GM21515 (cell line): ENCODE measurements at regions not wholly inside any gene's neighbourhood (a gene's known extent, or its start where the extent isn't known, plus 50 kb on each side); places are given as distances from the start of the nearest gene placed in this dataset.
"Not testable (repeated sequence)": the region's sequence is repeated elsewhere in the genome, so short reads cannot be mapped to it uniquely, and the experiment has no call there.

ENCODE experiments used
- ATAC-seq: cut with Tn5 transposase; IDR thresholded peaks from one replicate; pipeline ENCODE4 v1.9.1; 2021; ENCODE audit not compliant: unreplicated experiment

DNA sequence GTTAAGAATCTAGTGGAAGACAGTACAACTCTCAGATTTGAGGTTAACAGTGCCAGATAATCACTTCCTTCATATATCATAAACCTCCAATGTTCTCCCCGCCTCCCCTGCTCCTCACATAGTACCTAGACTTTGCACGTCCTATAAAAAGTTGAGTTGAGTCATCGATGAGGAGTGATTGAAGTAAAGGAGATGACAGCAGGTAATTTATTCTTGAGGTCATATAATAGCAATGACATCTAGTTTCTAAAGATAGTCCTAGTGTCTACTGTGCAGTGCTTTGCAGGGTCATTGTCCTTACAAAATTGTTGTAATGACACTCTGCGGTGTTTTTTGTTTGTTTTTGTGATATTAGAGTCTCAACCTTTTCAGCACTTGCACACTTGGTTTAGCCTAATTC is 510.5 kb upstream of the LRFN5 start:
- no peak for ATAC-seq

DNA sequence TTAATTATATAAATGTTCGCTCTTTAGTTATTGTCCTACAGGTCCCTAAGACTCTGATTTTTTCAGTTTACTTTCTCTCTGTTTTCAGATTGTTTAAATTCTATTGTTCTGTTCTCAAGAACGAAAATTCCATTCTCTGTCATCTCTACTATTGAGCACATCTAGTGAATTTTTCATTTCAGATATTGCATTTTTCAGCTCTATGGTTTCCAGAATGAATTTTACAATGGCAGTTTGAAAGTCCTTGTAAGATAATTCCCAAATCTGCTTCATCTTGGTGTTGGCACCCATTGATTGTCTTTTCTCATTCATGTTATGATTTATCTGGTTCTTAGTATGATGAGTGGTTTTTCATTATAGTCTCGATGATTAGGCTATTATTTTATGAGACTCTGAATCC is 519.6 kb upstream of the LRFN5 start:
- no peak for ATAC-seq

DNA sequence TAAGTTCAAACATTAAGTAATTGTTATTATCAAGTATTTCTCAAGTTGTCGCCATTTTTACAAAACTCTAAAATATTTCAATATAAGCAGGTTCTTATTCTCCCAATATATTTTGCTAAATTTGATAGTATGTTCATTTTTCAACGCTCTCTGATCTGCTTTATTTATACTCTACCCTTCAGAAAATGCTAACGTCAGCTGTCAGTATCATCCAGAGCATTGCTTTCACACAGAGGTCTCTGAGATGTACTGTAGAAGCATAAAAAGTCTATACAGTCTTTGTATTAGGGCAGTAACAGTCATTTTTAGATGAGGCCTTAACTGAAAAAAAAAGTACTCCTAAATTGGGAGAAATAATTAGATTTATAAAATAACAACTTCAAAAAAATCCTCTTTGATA is 533.1 kb upstream of the LRFN5 start:
- ATAC-seq, result no peak

- no peak for ATAC-seq
These were observed 533.9 kb upstream of the LRFN5 start for GRCh38 chr14:41072776-41073175.

DNA sequence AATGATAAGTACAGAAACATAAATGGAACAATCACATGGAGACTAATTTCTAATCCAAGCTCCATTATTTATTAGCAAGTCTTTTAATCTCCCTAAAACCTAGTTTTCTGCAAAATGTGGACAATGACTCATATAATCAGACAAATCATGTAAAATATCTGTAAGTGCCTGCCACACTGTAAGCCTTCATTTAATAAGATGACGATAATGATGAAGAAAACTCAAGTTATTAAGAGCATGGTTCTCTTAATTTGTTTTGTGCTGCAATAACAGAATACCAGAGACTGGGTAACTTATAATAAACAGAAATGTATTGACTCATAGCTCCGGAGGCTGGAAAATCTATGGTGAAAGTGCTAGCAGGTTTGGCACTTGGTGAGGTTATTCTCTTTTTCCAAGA is 535.3 kb upstream of the LRFN5 start:
- ATAC-seq, result no peak

DNA sequence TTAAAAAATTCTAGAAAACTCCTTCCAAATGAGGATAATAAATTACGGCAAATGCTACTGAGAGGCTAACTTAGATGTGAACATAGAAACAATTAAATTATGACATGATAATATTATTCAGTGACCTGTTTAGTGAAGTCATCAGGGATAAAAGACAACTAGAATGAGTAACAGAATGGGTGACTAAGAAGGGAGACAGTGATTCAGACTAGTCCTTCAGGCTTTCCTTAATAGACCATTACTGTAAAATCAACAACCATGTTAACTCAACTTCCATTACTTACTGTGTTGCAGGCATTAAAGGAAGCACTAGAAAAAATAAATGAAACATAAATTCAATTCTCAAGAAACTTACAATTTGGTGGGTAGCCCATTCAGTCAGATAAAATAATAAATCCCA is 543.9 kb upstream of the LRFN5 start:
- no peak for ATAC-seq

DNA sequence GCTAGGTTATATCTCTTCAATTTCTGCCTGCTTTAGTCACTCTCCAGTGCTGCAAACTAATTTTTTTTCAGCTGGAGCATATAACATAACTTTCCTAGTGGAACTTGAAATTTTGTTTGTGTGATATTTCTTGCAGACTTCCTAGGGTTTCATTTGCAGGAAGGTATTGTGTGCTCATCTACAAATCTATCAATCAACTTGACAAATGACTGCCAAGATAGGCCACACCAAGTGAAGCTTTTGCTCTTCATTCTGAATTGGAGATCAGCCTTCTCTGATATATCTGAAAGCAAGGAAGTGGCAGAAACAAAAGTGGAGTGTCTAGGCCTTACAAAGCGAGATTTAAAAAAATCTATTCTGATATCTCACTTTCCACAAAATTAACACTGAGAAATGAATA is 551.1 kb upstream of the LRFN5 start:
- ATAC-seq, result no peak

DNA sequence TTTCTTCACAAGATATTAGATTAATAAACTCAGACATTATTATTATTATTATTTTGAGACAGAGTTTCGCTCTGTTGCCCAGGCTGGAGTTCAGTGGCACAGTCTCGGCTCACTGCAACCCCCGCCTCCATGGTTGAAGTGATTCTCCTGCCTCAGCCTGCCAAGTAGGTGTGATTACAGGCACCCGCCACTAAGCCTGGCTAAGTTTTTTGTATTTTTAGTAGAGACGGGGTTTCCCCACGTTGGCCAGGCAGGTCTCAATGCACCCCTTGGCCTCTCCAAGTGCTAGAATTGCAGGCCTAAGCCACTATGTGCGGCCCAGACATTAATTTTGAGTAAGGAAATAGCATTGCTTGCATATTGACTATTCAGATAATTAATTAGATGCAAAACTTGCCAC is 554.9 kb upstream of the LRFN5 start:
- no peak for ATAC-seq

DNA sequence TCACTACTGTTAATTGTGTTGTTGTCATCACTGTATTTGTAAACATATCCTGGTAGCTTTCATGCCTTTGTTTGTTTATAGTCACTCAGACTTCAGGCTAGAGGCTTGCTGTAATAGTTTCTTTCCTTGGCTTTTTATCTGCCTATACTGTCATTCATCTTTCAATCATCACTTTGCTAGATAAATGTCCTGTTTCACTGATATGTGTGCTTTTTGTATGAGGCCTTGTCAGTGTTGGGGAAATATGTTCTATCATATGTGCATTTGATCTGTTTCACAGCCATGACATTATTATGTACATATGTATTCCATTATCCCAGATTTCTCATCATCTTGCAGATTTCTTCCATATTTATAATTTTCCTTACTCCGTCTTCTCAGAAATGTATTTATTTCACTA is 558.9 kb upstream of the LRFN5 start:
- no peak for ATAC-seq

DNA sequence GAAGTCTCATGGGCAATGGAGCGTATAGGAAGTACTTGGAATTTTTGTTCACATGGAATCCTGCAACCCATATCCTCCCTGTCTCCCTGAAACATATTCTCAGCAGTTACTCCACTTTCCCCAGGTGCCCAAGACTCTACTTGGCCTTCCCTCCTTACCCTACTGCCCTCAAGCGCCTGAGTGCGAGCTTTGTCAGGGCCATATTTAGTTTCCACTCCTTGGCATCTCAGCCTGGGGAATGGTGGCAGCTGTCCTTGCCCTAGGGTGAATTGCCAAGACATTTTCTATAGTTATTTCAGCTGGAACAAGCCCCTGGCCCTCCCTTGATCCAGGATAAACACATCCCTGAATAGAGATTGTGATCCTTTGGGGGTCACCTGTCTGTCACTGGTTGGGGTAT is 569.3 kb upstream of the LRFN5 start:
- ATAC-seq, result no peak

GRCh38 chr14:41034969-41035368 is 571.7 kb upstream of the LRFN5 start:
- no peak for ATAC-seq

- ATAC-seq, result no peak
These were observed 583.7 kb upstream of the LRFN5 start for GRCh38 chr14:41022932-41023331.

- ATAC-seq, result no peak
These were observed 590.5 kb upstream of the LRFN5 start for GRCh38 chr14:41016213-41016612.

- ATAC-seq, result no peak
These were observed 606.3 kb upstream of the LRFN5 start for GRCh38 chr14:41000350-41000749.

DNA sequence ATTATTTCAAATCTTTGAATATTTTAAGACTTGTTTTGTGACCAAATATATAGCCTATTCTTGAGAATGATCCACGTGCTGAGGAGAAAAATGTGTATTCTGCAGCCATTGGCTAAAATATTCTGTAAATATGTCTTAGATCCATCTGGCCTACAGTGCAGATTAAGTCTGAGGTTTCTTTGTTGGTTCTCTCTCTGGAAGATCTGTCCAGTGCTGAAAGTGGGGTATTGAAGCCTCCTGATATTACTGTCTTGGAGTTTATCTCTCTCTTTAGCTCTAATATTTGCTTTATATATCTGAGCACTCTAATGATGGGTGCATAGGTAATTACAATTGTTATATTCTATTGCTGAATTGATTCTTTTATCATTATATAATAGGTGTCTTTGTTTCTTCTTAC is 617.4 kb upstream of the LRFN5 start:
- ATAC-seq, result no peak

- ATAC-seq, result no peak
These were observed 619.2 kb upstream of the LRFN5 start for GRCh38 chr14:40987481-40987880.

DNA sequence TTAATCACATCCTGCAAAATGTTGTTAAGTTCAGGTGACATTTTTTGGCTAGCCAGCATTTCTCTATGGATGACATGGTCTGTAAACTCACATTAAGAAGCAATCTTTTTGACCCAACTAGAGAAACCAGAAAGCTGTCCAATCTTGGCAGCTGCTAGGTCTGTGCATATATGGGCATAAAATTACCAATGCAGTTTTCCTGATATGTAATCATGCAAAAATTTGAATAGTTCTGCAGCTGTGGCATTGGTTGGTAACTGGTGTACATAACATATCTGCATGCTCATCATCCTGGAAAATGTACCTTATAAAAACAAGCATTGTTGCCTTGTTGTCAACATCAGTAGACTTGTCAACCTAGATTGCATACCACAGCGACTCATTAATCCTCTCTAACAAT is 620.0 kb upstream of the LRFN5 start:
- ATAC-seq, result no peak

DNA sequence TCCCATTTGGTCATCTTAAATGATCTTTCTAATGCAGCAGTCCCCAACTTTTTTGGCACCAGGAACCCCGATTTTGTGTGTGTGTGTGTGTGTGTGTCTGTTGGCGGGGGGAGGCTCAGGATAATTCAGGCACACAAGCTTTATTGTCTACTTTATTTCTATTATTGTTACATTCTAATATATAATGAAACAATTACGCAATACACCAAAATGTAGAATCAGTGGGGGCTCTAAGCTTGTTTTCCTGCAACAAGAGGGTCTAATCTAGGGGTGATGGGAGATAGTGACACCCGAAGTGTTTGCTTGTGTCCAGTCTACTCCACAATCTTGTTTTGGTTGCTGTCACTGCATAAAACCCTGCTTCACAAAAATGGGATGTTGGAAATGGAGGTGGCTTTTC is 621.1 kb upstream of the LRFN5 start:
- ATAC-seq, result no peak

GRCh38 chr14:40983604-40984003 is 623.1 kb upstream of the LRFN5 start:
- no peak for ATAC-seq

GRCh38 chr14:40981247-40981646 is 625.4 kb upstream of the LRFN5 start:
- no peak for ATAC-seq

DNA sequence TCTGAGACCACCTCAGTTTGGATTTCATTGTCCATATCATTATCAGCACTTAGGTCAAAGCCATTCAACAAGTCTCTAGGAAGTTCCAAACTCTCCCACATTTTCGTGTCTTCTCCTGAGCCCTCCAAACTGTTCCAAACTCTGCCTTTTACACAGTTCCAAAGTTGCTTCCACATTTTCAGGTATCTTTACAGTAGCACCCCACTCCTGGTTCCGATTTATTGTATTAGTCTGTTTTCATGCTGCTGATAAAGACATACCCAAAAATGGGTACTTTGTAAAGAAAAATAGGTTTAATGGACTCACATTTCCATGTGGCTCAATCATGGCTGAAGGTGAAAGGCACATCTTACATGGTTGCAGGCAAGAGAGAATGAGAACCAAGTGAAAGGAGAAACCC is 646.4 kb upstream of the LRFN5 start:
- not testable (repeated sequence) for ATAC-seq

GRCh38 chr14:40955131-40955505 is 651.6 kb upstream of the LRFN5 start:
- no peak for ATAC-seq

DNA sequence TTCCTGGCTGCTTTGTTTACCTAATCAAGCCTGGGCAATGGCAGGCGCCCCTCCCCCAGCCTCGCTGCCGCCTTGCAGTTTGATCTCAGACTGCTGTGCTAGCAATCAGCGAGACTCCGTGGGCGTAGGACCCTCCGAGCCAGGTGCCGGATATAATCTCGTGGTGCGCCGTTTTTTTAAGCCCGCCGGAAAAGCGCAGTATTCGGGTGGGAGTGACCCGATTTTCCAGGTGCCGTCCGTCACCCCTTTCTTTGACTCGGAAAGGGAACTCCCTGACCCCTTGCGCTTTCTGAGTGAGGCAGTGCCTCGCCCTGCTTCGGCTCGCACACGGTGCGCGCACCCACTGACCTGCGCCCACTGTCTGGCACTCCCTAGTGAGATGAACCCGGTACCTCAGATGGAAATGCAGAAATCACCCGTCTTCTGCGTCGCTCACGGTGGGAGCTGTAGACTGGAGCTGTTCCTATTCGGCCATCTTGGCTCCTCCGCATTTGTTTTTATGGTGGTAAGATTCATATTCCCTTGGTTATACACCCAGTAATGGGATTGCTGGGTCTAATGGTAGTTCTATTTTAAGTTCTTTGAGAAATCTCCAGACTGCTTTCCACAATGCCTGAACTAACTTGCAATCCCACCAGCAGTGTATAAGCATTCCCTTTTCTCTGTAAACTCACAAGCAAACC is 652.1 kb upstream of the LRFN5 start:
- ATAC-seq, result not testable (repeated sequence)

- ATAC-seq, result no peak
These were observed 662.2 kb upstream of the LRFN5 start for GRCh38 chr14:40944521-40944920.
